GM12878 (cell line): ENCODE measurements at regions not wholly inside any gene's neighbourhood (a gene's known extent, or its start where the extent isn't known, plus 50 kb on each side); places are given as distances from the start of the nearest gene placed in this dataset.

ENCODE experiments used
- ATAC-seq: fragments of 200-7000 bp; cut with Tn5 transposase; 3 replicates; pipeline ENCODE4 v1.9.1; 2020; ENCODE audit warnings: mild to moderate bottlenecking, moderate library complexity
- BruUV-seq: library from RNA; stranded (reverse); fragments of 400-500 nt; replicated peaks from 2 replicates; lab custom pipeline; 2021; lab: Mats Ljungman, UMichigan
- CTCF ChIA-PET: fragments of 300-600 bp; sonication (Branson Sonifier 250); formaldehyde crosslinking; extraction: SDS; loops from one replicate; lab custom pipeline; 2021; ENCODE audit warnings: inconsistent platforms; lab: Yijun Ruan, JAX
- POLR2A ChIA-PET: fragments of 350-600 bp; formaldehyde crosslinking; extraction: SDS; loops from one replicate; lab custom pipeline; 2021; ENCODE audit warnings: inconsistent platforms; lab: Charles Lee
- RAD21 ChIA-PET: fragments of 300-600 bp; sonication (Branson Sonifier 250); formaldehyde crosslinking; loops from one replicate; lab custom pipeline; 2023; ENCODE audit warnings: antibody characterized with exemption; ENCODE audit not compliant: unreplicated experiment; lab: Charles Lee
- SMC1A ChIA-PET: fragments of 300-600 bp; sonication (Branson Sonifier 250); formaldehyde crosslinking; loops from one replicate; lab custom pipeline; 2023; ENCODE audit not compliant: unreplicated experiment, uncharacterized antibody; lab: Charles Lee
- DNase-seq: peaks from one replicate; pipeline ENCODE4 v3.0.0-alpha.2; 2011; ENCODE audit warnings: low read depth, low spot score
- FAIRE-seq: peaks from 3 replicates; lab custom pipeline; 2011; peaks lifted over from hg19 to GRCh38; lab: Jason Lieb, UNC
- H2AFZ ChIP-seq: 2 replicates; pipeline ENCODE4 v1.6.0; 2011; ENCODE audit warnings: low read depth, low read length, control low read depth; ENCODE audit not compliant: control insufficient read depth
- H3K27ac ChIP-seq: 2 replicates; pipeline ENCODE4 v1.5.1; 2011; ENCODE audit warnings: control low read depth; ENCODE audit not compliant: control insufficient read depth, insufficient read depth
- H3K27me3 ChIP-seq, 2 experiments: replicated peaks in 1 of 2; 2 replicates each; pipeline versions ENCODE4 v1.6.0 to v1.6.1; 2011; ENCODE audit warnings: low read length in 1 of 2; ENCODE audit not compliant: control insufficient read depth in 2 of 2, insufficient read depth in 2 of 2
- H3K36me3 ChIP-seq, 2 experiments: 2 replicates each; pipeline ENCODE4 v1.5.1; 2011; ENCODE audit warnings: low read length in 1 of 2; ENCODE audit not compliant: control insufficient read depth in 2 of 2, insufficient read depth in 2 of 2
- H3K4me1 ChIP-seq: 2 replicates; pipeline ENCODE4 v1.6.1; 2011; ENCODE audit warnings: mild to moderate bottlenecking, low read length, moderate library complexity, mixed read lengths; ENCODE audit not compliant: control insufficient read depth, insufficient read depth
- H3K4me2 ChIP-seq: 2 replicates; pipeline ENCODE4 v1.6.0; 2011; ENCODE audit warnings: control low read depth; ENCODE audit not compliant: control insufficient read depth, insufficient read depth
- H3K4me3 ChIP-seq: fragments of 200-600 bp; sonication (generic); 2 replicates; pipeline ENCODE4 v1.5.1; 2016
- H3K79me2 ChIP-seq: 2 replicates; pipeline ENCODE4 v1.6.0; 2011; ENCODE audit warnings: low read length; ENCODE audit not compliant: control insufficient read depth, insufficient read depth
- H3K9ac ChIP-seq: 2 replicates; pipeline ENCODE4 v1.8.0; 2011; ENCODE audit warnings: low read length, control low read depth, mixed read lengths; ENCODE audit not compliant: control insufficient read depth, insufficient read depth
- H3K9me3 ChIP-seq: replicated peaks from 3 replicates; pipeline ENCODE4 v1.5.1; 2011; ENCODE audit warnings: mild to moderate bottlenecking, low read length; ENCODE audit not compliant: control insufficient read depth, insufficient read depth
- H4K20me1 ChIP-seq: 2 replicates; pipeline ENCODE4 v1.6.0; 2011; ENCODE audit not compliant: control insufficient read depth, insufficient read depth
- CEBPZ ChIP-seq: fragments of 150-350 bp; IDR thresholded peaks from 2 replicates; pipeline ENCODE4 v1.6.1; 2016; ENCODE audit warnings: low read depth, low read length
- CUX1 ChIP-seq: IDR thresholded peaks from 2 replicates; pipeline ENCODE4 v1.6.1; 2012; ENCODE audit warnings: improper control_type of control experiment, low read depth, low read length; ENCODE audit not compliant: insufficient replicate concordance
- FOXK2 ChIP-seq: fragments of 450-650 bp; IDR thresholded peaks from 2 replicates; pipeline ENCODE4 v1.6.1; 2017; ENCODE audit warnings: mild to moderate bottlenecking, moderate library complexity
- MYC ChIP-seq: IDR thresholded peaks from 2 replicates; pipeline ENCODE4 v1.6.1; 2011; ENCODE audit warnings: mild to moderate bottlenecking, low read length, moderate library complexity, inconsistent platforms; ENCODE audit not compliant: insufficient read depth, insufficient replicate concordance, insufficient read length, severe bottlenecking
- POLR2AphosphoS2 ChIP-seq: IDR thresholded peaks from 2 replicates; pipeline ENCODE4 v1.6.1; 2011; ENCODE audit warnings: low read depth, mild to moderate bottlenecking, low read length, improper control_type of control experiment, moderate library complexity
- RFX5 ChIP-seq: IDR thresholded peaks from 2 replicates; pipeline ENCODE4 v1.6.1; 2011; ENCODE audit warnings: low read depth, low read length, improper control_type of control experiment
- ZNF24 ChIP-seq: fragments of 450-650 bp; IDR thresholded peaks from 2 replicates; pipeline ENCODE4 v1.6.1; 2017; ENCODE audit warnings: antibody characterized with exemption, mild to moderate bottlenecking
- ZNF384 ChIP-seq: IDR thresholded peaks from 2 replicates; pipeline ENCODE4 v1.6.1; 2012; ENCODE audit warnings: low read depth, mild to moderate bottlenecking, low read length, improper control_type of control experiment, borderline replicate concordance
- WGBS: methylation state at CpG from one replicate; pipeline ENCODE4 v1.1.6; 2016; ENCODE audit warnings: low lambda C conversion rate; ENCODE audit not compliant: insufficient replicate concordance, insufficient coverage; ENCODE audit errors: missing lambda C conversion rate; 5-methylcytosine and 5-hydroxymethylcytosine counted together
- in situ Hi-C: fragments of 300-500 bp; cut with MboI; formaldehyde crosslinking; loops from 9 replicates; pipeline ENCODE4 v1.14.3; 2018; ENCODE audit warnings: mixed read lengths
- intact Hi-C: fragments of 100-400 bp; cut with micrococcal nuclease; formaldehyde crosslinking; loops from one replicate; pipeline ENCODE4 v1.14.2; 2022; ENCODE audit not compliant: unreplicated experiment

- RAD21 ChIA-PET = interaction anchor here (0.9 kb wide), 1 partner anchor 102 kb away, joined by 3 read pairs; no protein-coding TSS in a partner anchor
- FAIRE-seq = no peak
These were observed 99.5 kb upstream of the GSE1 start for GRCh38 chr16:85513649-85514048.

GRCh38 chr16:85514295-85514597, 98.9 kb upstream of the GSE1 start:
- Histone ChIP-seq H3K9me3 (no peaks in the 10 kb centered on the region), H2AFZ (no peak overlapping the region), H3K4me2 (no peak overlapping the region), H3K36me3 (no peaks in the 10 kb centered on the region), H3K4me1 (no peaks in the 10 kb centered on the region), H3K27ac (no peak overlapping the region), H3K27me3 (peaks cover 0 to 3% of the 10 kb centered on the region in 2 experiments; a peak in 2 of 4 replicates), H3K9ac (no peak overlapping the region), H3K79me2 (no peaks in the 10 kb centered on the region), H3K4me3 (no peak overlapping the region), H4K20me1 (no peaks in the 10 kb centered on the region)
- FAIRE-seq (no peak), ATAC-seq (no peak), DNase-seq (no peak)
- ChIA-PET RAD21 (no interaction called here), SMC1A (no interaction called here), POLR2A (no interaction called here), CTCF (no interaction called here)
- no TSS peak for BruUV-seq
- in situ Hi-C loops = no loop called here
- intact Hi-C loops = no loop called here
- WGBS = 41% methylated on average over 6 of the region's 8 CpGs
- no peak for TF ChIP-seq CEBPZ
- no peak for TF ChIP-seq RFX5
- TF ChIP-seq ZNF24 = no peak
- TF ChIP-seq CUX1 = no peak
- TF ChIP-seq ZNF384 = no peak

More at GRCh38 chr16:85513649-85514048, 99.5 kb upstream of the GSE1 start:
- ChIA-PET SMC1A (no interaction called here), CTCF (no interaction called here), POLR2A (no interaction called here)
- Histone ChIP-seq H3K4me3 (no peak overlapping the region), H3K36me3 (no peaks in the 10 kb centered on the region), H3K27ac (no peak overlapping the region), H3K4me1 (no peaks in the 10 kb centered on the region), H3K27me3 (peaks cover 0 to 3% of the 10 kb centered on the region in 2 experiments; a peak in 2 of 4 replicates), H3K79me2 (no peaks in the 10 kb centered on the region), H3K4me2 (no peak overlapping the region), H3K9ac (no peak overlapping the region), H4K20me1 (no peaks in the 10 kb centered on the region), H2AFZ (no peak overlapping the region), H3K9me3 (no peaks in the 10 kb centered on the region)
- ATAC-seq = no peak
- no peak for TF ChIP-seq FOXK2
- TF ChIP-seq MYC = no peak
- no peak for TF ChIP-seq POLR2AphosphoS2
- BruUV-seq = no TSS peak
- DNase-seq = no peak
- 37% methylated on average over 10 of the region's 10 CpGs for WGBS
- in situ Hi-C loops = no loop called here
- intact Hi-C loops = no loop called here
